ENCODE measurements at regions not wholly inside any gene's neighbourhood (a gene's known extent, or its start where the extent isn't known, plus 50 kb on each side); places are given as distances from the start of the nearest gene placed in this dataset.

DNA sequence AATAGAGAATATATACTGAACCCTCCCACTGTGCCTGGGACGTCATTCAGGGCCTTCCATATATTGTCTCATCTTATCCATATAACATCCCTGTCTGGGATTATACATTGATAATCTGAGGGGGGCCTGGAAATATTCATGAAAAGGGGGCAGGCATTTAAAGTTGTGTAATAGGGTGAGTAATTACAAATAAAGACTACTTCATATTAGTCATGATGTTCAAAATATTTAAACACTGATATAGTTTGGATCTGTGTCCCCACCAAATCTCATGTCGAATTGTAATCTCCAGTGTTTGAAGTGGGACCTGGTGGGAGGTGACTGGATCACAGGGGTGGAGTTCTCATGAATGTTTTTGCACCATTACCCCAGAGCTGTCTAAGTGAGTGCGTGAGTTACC is 97.8 kb downstream of the AQP9 start:
- Histone ChIP-seq H3K27ac (ENCODE audit: low read depth in 1 of 2, low read length in 2 of 2) (no peak overlapping the region), H3K9me3 (ENCODE audit: control insufficient read depth in 4 of 4, low read length in 3 of 4) (no peaks in the 10 kb centered on the region), H3K9ac (ENCODE audit: low read depth in 1 of 2, low read length in 2 of 2) (no peak overlapping the region), H3K27me3 (ENCODE audit: control insufficient read depth in 4 of 4, insufficient read depth in 4 of 4, low read length in 3 of 4) (no peaks in the 10 kb centered on the region), H3K4me3 (ENCODE audit: low read depth in 1 of 3, low read length in 3 of 3) (no peak overlapping the region), H3K4me1 (ENCODE audit: control insufficient read depth in 4 of 4, insufficient read depth in 4 of 4, low read length in 3 of 4) (no peaks in the 10 kb centered on the region), H3K36me3 (ENCODE audit: control insufficient read depth in 4 of 4, insufficient read depth in 3 of 4, low read depth in 1 of 4, low read length in 3 of 4) (no peaks in the 10 kb centered on the region)
- no peak for TF ChIP-seq FOXA1 (IDR thresholded peaks at IDR 0.05)
- TF ChIP-seq, protein P1, sequence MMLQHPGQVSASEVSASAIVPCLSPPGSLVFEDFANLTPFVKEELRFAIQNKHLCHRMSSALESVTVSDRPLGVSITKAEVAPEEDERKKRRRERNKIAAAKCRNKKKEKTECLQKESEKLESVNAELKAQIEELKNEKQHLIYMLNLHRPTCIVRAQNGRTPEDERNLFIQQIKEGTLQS (IDR thresholded peaks at IDR 0.05), result no peak
- no peak for TF ChIP-seq SP1 (IDR thresholded peaks at IDR 0.05)
- TF ChIP-seq YY1 (IDR thresholded peaks at IDR 0.05), result no peak
- TF ChIP-seq RXRA (IDR thresholded peaks at IDR 0.05), result no peak
- TF ChIP-seq HNF4A (conservative IDR thresholded peaks at IDR 0.05), result no peak
- TF ChIP-seq FOXA2 (IDR thresholded peaks at IDR 0.05), result no peak
- TF ChIP-seq, protein P2, sequence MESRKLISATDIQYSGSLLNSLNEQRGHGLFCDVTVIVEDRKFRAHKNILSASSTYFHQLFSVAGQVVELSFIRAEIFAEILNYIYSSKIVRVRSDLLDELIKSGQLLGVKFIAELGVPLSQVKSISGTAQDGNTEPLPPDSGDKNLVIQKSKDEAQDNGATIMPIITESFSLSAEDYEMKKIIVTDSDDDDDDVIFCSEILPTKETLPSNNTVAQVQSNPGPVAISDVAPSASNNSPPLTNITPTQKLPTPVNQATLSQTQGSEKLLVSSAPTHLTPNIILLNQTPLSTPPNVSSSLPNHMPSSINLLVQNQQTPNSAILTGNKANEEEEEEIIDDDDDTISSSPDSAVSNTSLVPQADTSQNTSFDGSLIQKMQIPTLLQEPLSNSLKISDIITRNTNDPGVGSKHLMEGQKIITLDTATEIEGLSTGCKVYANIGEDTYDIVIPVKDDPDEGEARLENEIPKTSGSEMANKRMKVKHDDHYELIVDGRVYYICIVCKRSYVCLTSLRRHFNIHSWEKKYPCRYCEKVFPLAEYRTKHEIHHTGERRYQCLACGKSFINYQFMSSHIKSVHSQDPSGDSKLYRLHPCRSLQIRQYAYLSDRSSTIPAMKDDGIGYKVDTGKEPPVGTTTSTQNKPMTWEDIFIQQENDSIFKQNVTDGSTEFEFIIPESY (IDR thresholded peaks at IDR 0.05), result no peak
- TF ChIP-seq EGR1 (IDR thresholded peaks at IDR 0.05; ENCODE audit: low read depth in 2 of 2), result no peak
- TF ChIP-seq GABPA (IDR thresholded peaks at IDR 0.05 in 1 of 2, conservative IDR thresholded peaks at IDR 0.05 in 1 of 2), result no peak
- TF ChIP-seq MAX (IDR thresholded peaks at IDR 0.05), result no peak
- WGBS, result 90% methylated on average over 3 of the region's 3 CpGs
- no peak for DNase-seq (ENCODE audit: low spot score)

GRCh38 chr15:58240191-58240932 is 102.2 kb downstream of the AQP9 start:
- Histone ChIP-seq H3K27ac (ENCODE audit: low read depth in 1 of 2, low read length in 2 of 2) (no peak overlapping the region), H3K36me3 (ENCODE audit: control insufficient read depth in 4 of 4, insufficient read depth in 3 of 4, low read depth in 1 of 4, low read length in 3 of 4) (peaks cover 0 to 5% (median 2%) of the 10 kb centered on the region in 4 donors), H3K9ac (ENCODE audit: low read depth in 1 of 2, low read length in 2 of 2) (no peak overlapping the region), H3K4me1 (ENCODE audit: control insufficient read depth in 4 of 4, insufficient read depth in 4 of 4, low read length in 3 of 4) (no peaks in the 10 kb centered on the region), H3K4me3 (ENCODE audit: low read depth in 1 of 3, low read length in 3 of 3) (no peak overlapping the region), H3K9me3 (ENCODE audit: control insufficient read depth in 4 of 4, low read length in 3 of 4) (no peaks in the 10 kb centered on the region), H3K27me3 (ENCODE audit: control insufficient read depth in 4 of 4, insufficient read depth in 4 of 4, low read length in 3 of 4) (no peaks in the 10 kb centered on the region)
- TF ChIP-seq GABPA (IDR thresholded peaks at IDR 0.05 in 1 of 2, conservative IDR thresholded peaks at IDR 0.05 in 1 of 2) (no peak), HNF4G (IDR thresholded peaks at IDR 0.05) (no peak), FOXA2 (IDR thresholded peaks at IDR 0.05) (no peak), JUND (IDR thresholded peaks at IDR 0.05) (no peak), YY1 (IDR thresholded peaks at IDR 0.05) (no peak), FOXA1 (IDR thresholded peaks at IDR 0.05) (no peak), RAD21 (IDR thresholded peaks at IDR 0.05) (no peak), SP1 (IDR thresholded peaks at IDR 0.05) (no peak), TAF1 (conservative IDR thresholded peaks at IDR 0.05) (no peak), RXRA (IDR thresholded peaks at IDR 0.05) (no peak), NR2F2 (IDR thresholded peaks at IDR 0.05) (no peak), REST (IDR thresholded peaks at IDR 0.05) (no peak), EGR1 (IDR thresholded peaks at IDR 0.05; ENCODE audit: low read depth in 2 of 2) (no peak)
- TF ChIP-seq, protein P1 (IDR thresholded peaks at IDR 0.05), result no peak
- TF ChIP-seq, protein P2 (IDR thresholded peaks at IDR 0.05), result no peak
- TF ChIP-seq, protein P3, sequence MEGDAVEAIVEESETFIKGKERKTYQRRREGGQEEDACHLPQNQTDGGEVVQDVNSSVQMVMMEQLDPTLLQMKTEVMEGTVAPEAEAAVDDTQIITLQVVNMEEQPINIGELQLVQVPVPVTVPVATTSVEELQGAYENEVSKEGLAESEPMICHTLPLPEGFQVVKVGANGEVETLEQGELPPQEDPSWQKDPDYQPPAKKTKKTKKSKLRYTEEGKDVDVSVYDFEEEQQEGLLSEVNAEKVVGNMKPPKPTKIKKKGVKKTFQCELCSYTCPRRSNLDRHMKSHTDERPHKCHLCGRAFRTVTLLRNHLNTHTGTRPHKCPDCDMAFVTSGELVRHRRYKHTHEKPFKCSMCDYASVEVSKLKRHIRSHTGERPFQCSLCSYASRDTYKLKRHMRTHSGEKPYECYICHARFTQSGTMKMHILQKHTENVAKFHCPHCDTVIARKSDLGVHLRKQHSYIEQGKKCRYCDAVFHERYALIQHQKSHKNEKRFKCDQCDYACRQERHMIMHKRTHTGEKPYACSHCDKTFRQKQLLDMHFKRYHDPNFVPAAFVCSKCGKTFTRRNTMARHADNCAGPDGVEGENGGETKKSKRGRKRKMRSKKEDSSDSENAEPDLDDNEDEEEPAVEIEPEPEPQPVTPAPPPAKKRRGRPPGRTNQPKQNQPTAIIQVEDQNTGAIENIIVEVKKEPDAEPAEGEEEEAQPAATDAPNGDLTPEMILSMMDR (IDR thresholded peaks at IDR 0.05; ENCODE audit: low read depth, low read length, missing input control), result no peak
- WGBS, result 89% methylated on average over 9 of the region's 9 CpGs
- DNase-seq (ENCODE audit: low spot score), result no peak

All from liver (tissue), 8 donors.